ENCODE measurements at regions not wholly inside any gene's neighbourhood (a gene's known extent, or its start where the extent isn't known, plus 50 kb on each side); places are given as distances from the start of the nearest gene placed in this dataset.

- no peak for DNase-seq (ENCODE audit: insufficient read length, low spot score)
- no peak for FAIRE-seq
Measured at GRCh38 chr14:75370416-75371205, 57.2 kb upstream of the JDP2 start.

- no peak for FAIRE-seq
- no peak for DNase-seq (ENCODE audit: insufficient read length, low spot score)
Measured at GRCh38 chr14:75371297-75371696, 56.5 kb upstream of the JDP2 start.

- DNase-seq (ENCODE audit: insufficient read length, low spot score) (no peak), FAIRE-seq (no peak)
Measured at GRCh38 chr14:75372260-75372659, 55.6 kb upstream of the JDP2 start.

- FAIRE-seq (no peak), DNase-seq (ENCODE audit: insufficient read length, low spot score) (no peak)
Measured at GRCh38 chr14:75373133-75373532, 54.7 kb upstream of the JDP2 start.

- no peak for FAIRE-seq
Measured at GRCh38 chr14:75373616-75374015, 54.2 kb upstream of the JDP2 start.

GRCh38 chr14:75374911-75375310 is 52.9 kb upstream of the JDP2 start:
- FAIRE-seq (no peak), DNase-seq (ENCODE audit: insufficient read length, low spot score) (no peak)

More at GRCh38 chr14:75373616-75374015, 54.2 kb upstream of the JDP2 start:
- DNase-seq (ENCODE audit: insufficient read length, low spot score) = no peak

GRCh38 chr14:75375983-75376382 is 51.8 kb upstream of the JDP2 start:
- FAIRE-seq (no peak), DNase-seq (ENCODE audit: insufficient read length, low spot score) (no peak)
